ENCODE measurements at regions not wholly inside any gene's neighbourhood (a gene's known extent, or its start where the extent isn't known, plus 50 kb on each side); places are given as distances from the start of the nearest gene placed in this dataset.
"Not testable (repeated sequence)": the region's sequence is repeated elsewhere in the genome, so short reads cannot be mapped to it uniquely, and the experiment has no call there.

GRCh38 chr12:108424026-108424425 is 84.9 kb upstream of the CMKLR1 start:
- Mint-ChIP-seq H3K4me3 (no peak overlapping the region), H3K27ac (no peak overlapping the region), H3K4me1 (peaks cover 6% of the 10 kb centered on the region), H3K36me3 (ENCODE audit: low read depth) (no peaks in the 10 kb centered on the region), H3K27me3 (ENCODE audit: insufficient read depth) (peaks cover 49% of the 10 kb centered on the region), H3K9me3 (no peaks in the 10 kb centered on the region)
- no peak overlapping the region for H3K9ac ChIP-seq (ENCODE audit: extremely low read depth, low read length, poor library complexity, severe bottlenecking)
- WGBS, 2 experiments (ENCODE audit: insufficient coverage in 1 of 2, insufficient read length in 1 of 2): 79 to 83% methylated on average over 4 of the region's 4 CpGs
- no peak for DNase-seq
- H3K9me3 ChIP-seq (ENCODE audit: control insufficient read depth, low read length): no peaks in the 10 kb centered on the region
- H3K4me3 ChIP-seq (ENCODE audit: low read length): no peak overlapping the region
- H3K36me3 ChIP-seq (ENCODE audit: control insufficient read depth, insufficient read depth, low read length): no peaks in the 10 kb centered on the region
- no peak overlapping the region for H3K27ac ChIP-seq (ENCODE audit: low read depth, low read length)
- H3K27me3 ChIP-seq (ENCODE audit: control insufficient read depth, insufficient read depth, low read length, poor library complexity, severe bottlenecking): peaks cover 38% of the 10 kb centered on the region
- H3K4me1 ChIP-seq (ENCODE audit: control insufficient read depth, insufficient read depth, low read length): no peaks in the 10 kb centered on the region
- TF ChIP-seq, protein P1, sequence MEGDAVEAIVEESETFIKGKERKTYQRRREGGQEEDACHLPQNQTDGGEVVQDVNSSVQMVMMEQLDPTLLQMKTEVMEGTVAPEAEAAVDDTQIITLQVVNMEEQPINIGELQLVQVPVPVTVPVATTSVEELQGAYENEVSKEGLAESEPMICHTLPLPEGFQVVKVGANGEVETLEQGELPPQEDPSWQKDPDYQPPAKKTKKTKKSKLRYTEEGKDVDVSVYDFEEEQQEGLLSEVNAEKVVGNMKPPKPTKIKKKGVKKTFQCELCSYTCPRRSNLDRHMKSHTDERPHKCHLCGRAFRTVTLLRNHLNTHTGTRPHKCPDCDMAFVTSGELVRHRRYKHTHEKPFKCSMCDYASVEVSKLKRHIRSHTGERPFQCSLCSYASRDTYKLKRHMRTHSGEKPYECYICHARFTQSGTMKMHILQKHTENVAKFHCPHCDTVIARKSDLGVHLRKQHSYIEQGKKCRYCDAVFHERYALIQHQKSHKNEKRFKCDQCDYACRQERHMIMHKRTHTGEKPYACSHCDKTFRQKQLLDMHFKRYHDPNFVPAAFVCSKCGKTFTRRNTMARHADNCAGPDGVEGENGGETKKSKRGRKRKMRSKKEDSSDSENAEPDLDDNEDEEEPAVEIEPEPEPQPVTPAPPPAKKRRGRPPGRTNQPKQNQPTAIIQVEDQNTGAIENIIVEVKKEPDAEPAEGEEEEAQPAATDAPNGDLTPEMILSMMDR (conservative IDR thresholded peaks at IDR 0.05): no peak

- H3K36me3 ChIP-seq (ENCODE audit: control insufficient read depth, insufficient read depth, low read length): no peaks in the 10 kb centered on the region
Measured at GRCh38 chr12:108423486-108423885, 84.4 kb upstream of the CMKLR1 start.

DNA sequence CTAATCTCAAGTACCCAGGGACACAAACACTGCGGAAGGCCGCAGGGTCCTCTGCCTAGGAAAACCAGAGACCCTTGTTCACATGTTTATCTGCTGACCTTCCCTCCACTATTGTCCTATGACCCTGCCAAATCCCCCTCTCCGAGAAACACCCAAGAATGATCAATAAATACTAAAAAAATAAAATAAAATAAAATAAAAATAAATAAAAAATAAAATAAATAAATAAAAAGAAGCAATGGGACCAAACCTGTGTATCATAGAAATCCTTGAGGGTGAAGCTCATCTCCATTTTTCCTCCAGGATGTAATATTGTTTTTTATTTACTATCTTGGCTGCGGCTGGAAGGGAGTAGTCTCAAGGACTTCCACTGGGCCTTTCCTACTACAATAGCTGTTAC is 82.0 kb upstream of the CMKLR1 start:
- not testable (repeated sequence) for DNase-seq; H3K4me1 ChIP-seq (ENCODE audit: control insufficient read depth, insufficient read depth, low read length); H3K36me3 ChIP-seq (ENCODE audit: control insufficient read depth, insufficient read depth, low read length); H3K9ac ChIP-seq (ENCODE audit: extremely low read depth, low read length, poor library complexity, severe bottlenecking); H3K27me3 ChIP-seq (ENCODE audit: control insufficient read depth, insufficient read depth, low read length, poor library complexity, severe bottlenecking); H3K4me1 Mint-ChIP-seq; H3K9me3 ChIP-seq (ENCODE audit: control insufficient read depth, low read length); H3K4me3 Mint-ChIP-seq; H3K4me3 ChIP-seq (ENCODE audit: low read length); H3K9me3 Mint-ChIP-seq; H3K27ac ChIP-seq (ENCODE audit: low read depth, low read length); H3K27ac Mint-ChIP-seq; H3K36me3 Mint-ChIP-seq (ENCODE audit: low read depth)
- peaks cover 22% of the 10 kb centered on the region for H3K27me3 Mint-ChIP-seq (ENCODE audit: insufficient read depth)
- whole genome bisulfite sequencing, 2 experiments (ENCODE audit: insufficient coverage in 1 of 2, insufficient read length in 1 of 2): 100% methylated on average over 1 of the region's 4 CpGs

More at GRCh38 chr12:108423486-108423885, 84.4 kb upstream of the CMKLR1 start:
- H3K9me3 ChIP-seq (ENCODE audit: control insufficient read depth, low read length): no peaks in the 10 kb centered on the region
- no peak overlapping the region for H3K27ac Mint-ChIP-seq
- H3K4me3 ChIP-seq (ENCODE audit: low read length): no peak overlapping the region
- H3K36me3 Mint-ChIP-seq (ENCODE audit: low read depth): no peaks in the 10 kb centered on the region
- no peak overlapping the region for H3K9ac ChIP-seq (ENCODE audit: extremely low read depth, low read length, poor library complexity, severe bottlenecking)
- no peaks in the 10 kb centered on the region for H3K9me3 Mint-ChIP-seq
- H3K4me1 ChIP-seq (ENCODE audit: control insufficient read depth, insufficient read depth, low read length): no peaks in the 10 kb centered on the region
- TF ChIP-seq, protein P1 (conservative IDR thresholded peaks at IDR 0.05): no peak
- H3K4me3 Mint-ChIP-seq: no peak overlapping the region
- WGBS, 2 experiments (ENCODE audit: insufficient coverage in 1 of 2, insufficient read length in 1 of 2): 89 to 97% methylated on average over 4 of the region's 4 CpGs
- no peak overlapping the region for H3K27ac ChIP-seq (ENCODE audit: low read depth, low read length)
- DNase-seq: no peak
- H3K27me3 ChIP-seq (ENCODE audit: control insufficient read depth, insufficient read depth, low read length, poor library complexity, severe bottlenecking): peaks cover 33% of the 10 kb centered on the region
- H3K4me1 Mint-ChIP-seq: peaks cover 6% of the 10 kb centered on the region
- peaks cover 44% of the 10 kb centered on the region for H3K27me3 Mint-ChIP-seq (ENCODE audit: insufficient read depth)

- H3K4me3 Mint-ChIP-seq; DNase-seq; H3K4me3 ChIP-seq (ENCODE audit: low read length); H3K27ac ChIP-seq (ENCODE audit: low read depth, low read length); H3K36me3 Mint-ChIP-seq (ENCODE audit: low read depth); H3K4me1 ChIP-seq (ENCODE audit: control insufficient read depth, insufficient read depth, low read length); H3K36me3 ChIP-seq (ENCODE audit: control insufficient read depth, insufficient read depth, low read length); H3K27ac Mint-ChIP-seq; H3K9ac ChIP-seq (ENCODE audit: extremely low read depth, low read length, poor library complexity, severe bottlenecking); H3K4me1 Mint-ChIP-seq; H3K27me3 ChIP-seq (ENCODE audit: control insufficient read depth, insufficient read depth, low read length, poor library complexity, severe bottlenecking); H3K9me3 Mint-ChIP-seq; H3K9me3 ChIP-seq (ENCODE audit: control insufficient read depth, low read length): not testable (repeated sequence)
- WGBS, 2 experiments (ENCODE audit: insufficient coverage in 1 of 2, insufficient read length in 1 of 2): 92 to 97% methylated on average over 6 to 20 of the region's 20 CpGs
- H3K27me3 Mint-ChIP-seq (ENCODE audit: insufficient read depth): peaks cover 18% of the 10 kb centered on the region
Measured at GRCh38 chr12:108420421-108420820, 81.3 kb upstream of the CMKLR1 start.

All from endodermal cell (in vitro differentiated cells).